ENCODE measurements at regions not wholly inside any gene's neighbourhood (a gene's known extent, or its start where the extent isn't known, plus 50 kb on each side); places are given as distances from the start of the nearest gene placed in this dataset.

DNA sequence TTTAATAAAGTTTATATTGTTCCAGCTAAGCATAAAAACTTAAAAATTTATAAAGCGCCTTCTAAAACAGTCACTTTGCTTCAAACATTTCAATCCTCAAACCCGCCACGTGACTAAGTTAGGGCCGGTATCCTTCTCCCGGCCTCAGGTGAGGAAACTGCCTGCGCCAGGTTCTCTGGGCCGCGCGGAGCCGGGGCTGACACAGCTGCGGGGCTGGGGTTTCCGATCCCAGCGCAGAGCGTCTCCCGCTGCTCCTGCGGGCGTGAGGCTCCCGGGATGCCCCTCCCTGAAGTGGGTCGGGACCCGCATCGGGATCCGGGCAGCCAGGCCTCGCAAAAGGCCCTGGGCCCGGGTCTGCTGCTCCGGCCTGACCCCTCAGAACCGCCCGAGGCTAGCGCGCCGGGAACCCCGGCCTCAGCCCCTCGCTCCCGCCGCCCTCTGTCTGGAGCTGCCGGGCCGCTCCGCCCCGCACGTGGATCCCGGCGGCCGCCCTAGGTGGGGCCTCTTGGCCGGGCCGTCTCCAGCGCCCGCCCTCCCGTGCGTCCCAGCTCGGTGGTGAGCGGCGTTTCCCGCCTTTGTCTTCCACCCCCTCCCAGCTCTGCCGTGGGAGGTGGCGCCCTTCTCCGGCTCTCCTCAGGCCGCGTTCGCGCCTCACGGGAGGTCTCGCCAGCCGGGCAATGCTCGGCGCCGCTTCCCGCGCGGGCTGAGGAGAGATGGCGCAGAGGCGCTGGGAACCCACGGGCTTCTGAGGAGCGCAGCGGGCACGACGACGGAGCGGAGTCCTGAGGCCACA lies 267.9 kb downstream of the DLL1 start:
- no peak for DNase-seq (ENCODE audit: low read depth in 1 of 2, low spot score in 1 of 2)

DNA sequence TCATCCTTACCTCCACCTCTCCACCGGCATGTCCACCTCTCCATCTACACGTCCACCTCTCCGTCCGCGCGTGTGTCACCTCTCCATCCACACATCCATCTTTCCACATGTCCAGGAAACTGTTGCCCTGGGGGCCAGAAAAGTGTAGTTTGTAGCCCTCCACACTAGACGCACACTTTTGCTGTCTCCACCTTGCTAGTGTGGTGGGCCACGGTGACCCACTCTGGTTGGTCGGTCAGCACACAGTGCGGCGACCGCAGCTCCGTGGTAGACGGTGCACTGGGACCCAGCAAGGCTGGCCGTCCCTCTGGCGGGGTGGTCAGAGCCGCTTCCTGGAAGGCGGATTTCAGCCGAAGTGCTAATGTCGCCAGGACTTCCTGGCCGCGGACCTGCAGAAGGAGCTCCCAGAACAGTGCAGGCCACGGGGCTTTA lies 268.6 kb downstream of the DLL1 start:
- no peak for DNase-seq (ENCODE audit: low read depth in 1 of 2, low spot score in 1 of 2)

DNA sequence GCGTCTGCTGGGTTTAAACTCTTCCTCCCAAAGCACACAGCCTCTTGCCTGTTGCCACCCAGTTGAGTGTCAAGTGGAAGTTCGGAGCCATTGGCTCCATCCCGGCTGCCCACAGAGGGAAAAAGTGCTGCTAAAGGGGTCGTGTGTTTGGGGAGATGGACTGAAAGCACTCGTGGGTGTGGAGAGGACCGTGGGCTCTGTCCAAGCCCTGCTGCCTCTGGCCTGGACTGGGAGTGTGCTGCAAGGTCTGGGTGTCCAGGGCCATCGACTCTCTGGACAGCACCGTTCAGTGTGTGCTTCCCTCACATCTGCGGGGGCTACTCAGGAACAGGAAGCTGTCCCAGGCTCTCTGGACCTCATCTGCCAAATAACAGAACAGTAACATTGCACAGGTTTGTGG lies 269.3 kb downstream of the DLL1 start:
- DNase-seq (ENCODE audit: low read depth in 1 of 2, low spot score in 1 of 2), result no peak

DNA sequence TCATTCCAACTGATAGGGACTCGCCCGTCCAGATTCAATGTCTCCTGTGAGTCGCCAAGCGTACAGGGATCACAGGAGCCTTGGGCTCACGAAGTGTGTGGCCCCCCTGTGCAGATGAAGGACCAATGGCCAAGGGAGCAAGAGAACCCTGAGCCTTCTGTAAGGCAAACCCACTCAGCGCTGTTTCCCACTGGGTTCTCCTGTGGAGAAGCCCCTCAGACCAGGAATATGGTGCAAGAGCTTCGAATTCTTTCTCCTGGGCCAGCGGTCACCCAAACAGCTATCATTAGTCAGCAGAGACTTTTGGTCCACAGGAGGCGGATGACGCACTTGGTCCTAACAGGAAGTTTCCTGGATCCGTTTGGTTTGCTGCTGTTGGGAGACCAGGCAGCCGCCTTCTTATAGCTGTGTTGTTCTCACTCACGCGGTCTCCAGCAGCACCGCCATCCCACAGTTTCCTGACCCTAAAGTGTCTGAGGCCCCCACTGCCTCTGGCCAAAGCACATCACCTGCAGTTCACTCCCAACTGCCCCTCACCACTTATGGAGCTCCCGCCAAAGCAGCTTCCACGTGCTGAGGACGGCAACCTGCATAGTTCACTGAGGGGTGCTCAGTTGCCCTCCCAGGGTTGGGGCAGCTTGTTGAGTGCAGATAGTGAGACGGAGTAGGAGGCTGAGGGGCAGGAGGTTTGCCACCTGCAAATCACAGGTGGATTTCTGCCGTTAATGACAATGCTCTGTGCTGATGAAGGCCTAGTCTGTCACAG lies 268.6 kb downstream of the ERMARD start:
- DNase-seq (ENCODE audit: low read depth in 1 of 2, low spot score in 1 of 2), result no peak

DNA sequence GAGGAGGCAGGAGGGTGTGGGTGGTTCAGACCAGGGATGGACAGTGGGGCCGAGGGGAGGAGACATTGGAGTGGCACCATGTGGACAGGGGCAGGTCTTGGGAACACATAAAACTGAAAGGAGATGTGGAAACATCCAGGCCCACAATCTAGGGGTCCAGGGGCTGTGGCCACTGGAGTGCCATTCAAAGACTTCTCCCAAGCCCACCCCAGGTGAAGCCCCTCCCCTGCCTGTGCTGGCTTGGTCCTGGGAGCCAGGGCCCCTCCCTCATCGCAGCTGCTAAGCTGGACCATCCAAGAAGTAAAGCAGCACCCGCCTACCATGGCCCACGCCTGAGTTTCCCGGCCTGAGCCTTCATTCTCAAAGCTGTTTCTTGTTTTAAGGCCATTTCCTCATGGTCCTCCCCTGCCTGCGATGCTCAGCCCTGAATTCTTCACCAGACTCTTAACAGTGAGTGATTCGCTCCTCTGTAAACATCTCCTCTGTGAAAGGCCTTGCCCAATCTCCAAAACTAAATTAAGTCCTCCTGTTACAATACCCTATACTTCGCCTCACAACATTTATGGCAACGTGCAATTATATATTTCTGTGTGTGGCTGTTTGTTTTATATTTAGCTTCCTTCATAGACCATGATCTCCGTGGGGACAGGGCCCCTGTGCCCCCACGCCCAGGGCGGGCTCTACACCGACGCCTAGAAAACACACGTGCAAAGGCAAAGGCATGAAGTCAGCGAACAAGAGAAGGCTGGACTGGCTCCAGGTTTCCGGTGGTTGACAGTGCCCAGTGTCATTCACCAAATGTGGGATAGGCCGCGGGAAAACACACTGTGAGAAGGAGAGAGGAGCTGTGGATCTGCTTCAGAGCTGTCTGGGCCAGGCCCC lies 267.8 kb downstream of the ERMARD start:
- no peak for DNase-seq (ENCODE audit: low read depth in 1 of 2, low spot score in 1 of 2)

DNA sequence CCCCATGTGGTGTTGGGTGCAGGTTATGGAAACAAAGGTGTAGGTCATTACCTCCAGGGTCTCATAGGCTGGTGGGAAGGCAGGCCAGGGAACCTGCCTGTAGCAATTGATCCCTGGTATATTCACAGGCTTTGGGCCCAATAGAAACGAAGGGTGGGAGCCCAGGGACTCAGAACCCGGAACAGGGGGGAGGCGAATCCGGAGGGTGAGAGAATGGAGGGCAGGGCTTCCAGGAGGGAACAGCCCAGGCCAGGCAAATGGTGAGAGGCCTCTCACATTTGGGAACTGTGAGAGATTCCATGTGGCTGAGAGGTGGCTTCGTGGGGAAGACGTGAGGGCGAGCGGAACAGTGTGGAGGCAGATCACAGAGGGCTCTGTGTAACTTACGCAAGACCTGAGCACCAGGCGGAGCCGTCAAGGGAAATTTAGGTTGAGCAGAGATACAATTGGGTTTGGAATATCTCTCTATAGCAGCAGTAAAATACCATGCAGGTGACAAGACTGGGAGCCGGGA lies 267.1 kb downstream of the ERMARD start:
- DNase-seq (ENCODE audit: low read depth in 1 of 2, low spot score in 1 of 2), result no peak

DNA sequence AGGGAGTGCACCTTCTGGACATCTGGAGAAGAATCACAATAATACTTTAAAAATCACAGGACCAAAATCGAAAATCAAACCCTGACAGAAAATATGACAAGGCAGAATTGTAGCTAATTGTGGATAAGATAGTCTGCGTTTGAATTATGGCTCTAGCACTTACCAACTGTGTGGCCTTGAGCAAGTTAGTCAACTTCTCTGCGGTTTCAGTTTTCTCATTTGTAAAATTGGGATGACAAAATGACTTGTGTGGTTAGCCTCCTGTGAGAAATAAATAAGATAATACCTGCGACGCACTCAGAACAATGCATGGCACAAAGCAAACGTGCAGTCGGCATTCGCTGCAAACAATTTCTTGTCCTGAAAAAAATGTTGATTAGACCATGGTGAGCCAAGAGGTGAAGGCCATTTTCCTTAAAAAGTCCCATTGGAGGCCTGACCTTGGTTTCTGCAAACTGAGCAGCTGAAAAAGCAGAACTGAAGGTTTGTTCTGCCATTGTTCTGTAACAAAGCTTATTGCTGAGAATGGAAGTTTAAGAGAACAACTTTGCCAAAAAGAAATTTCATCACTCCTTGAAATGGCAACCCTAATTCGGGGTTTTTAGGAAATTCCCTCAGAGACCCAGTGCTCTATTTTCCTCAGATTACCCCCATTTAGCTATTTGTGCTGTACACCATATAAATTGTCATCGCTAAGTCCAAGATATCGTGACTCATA lies 266.3 kb downstream of the ERMARD start:
- DNase-seq (ENCODE audit: low read depth in 1 of 2, low spot score in 1 of 2), result no peak

DNA sequence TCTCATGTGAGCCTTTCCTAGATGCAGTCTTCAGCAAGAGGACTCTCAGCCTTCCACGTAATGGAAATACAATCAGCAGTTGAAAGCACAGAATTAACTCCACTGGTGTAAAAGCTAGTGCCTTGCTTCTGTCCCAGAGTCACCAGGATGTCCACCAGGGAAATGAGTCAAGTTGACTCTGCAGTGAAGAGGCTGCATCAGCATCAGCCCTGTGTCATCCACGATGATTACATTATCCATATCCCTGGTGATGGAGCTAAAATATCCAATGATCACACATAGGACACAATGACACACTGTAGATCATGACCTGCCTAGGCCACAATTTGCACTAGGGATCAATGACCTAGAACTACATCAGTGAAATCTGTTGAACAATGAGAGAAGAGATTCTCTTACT lies 262.4 kb downstream of the ERMARD start:
- no peak for DNase-seq (ENCODE audit: low read depth in 1 of 2, low spot score in 1 of 2)

DNA sequence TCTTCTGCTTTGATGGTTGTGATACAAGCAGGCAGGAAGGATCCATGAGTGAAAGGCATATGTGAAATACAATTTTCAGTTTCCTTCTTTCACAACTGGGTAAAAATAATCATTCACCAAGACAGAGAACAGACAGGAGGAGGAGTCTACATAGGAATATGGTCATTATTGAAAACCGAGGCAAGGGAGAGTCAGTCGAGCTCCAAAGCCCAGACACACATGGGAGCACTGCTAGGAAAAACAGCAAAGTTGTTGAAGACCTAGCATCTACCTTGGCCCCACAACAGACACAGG lies 260.6 kb downstream of the ERMARD start:
- no peak for DNase-seq (ENCODE audit: low read depth in 1 of 2, low spot score in 1 of 2)

DNA sequence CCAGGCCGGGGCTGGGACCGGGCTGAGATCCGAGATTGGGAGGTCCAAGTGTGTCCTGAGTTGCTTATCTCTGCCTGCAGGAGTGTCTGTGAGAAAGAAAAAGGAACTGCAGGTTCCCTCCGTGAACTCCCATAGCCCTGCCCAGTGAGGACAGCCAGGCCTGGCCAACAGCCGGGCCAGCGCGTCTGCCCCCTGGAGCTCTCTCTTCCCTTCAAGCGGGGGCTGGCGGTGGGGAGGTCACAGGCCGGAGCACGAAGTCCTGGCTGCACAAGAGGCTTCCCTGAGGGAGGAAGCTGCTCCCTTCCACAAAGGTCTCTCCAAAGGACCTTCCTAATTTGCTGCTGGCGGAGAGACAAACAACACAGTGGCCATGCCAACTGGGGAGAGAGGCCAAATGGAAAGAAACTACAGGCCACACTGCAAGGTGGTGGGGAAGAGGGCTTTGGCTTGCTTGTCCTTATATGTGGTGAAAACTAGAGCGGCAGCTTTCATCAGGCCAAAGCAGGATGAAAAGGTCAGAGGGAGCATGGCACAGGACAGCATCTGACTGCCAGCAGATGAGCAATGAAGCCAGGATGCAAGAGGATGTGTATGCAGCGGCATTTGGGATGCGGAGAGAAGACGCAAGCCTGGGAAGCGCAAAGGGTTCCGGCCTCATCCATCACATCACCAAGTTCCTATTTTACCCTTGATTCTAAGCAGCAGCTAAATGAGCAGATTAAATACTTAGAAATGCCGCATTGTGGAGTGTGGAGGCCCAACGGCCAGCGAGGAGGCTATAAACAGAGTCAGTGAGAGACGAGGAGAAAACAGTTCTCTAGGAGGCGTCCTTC lies 260.0 kb downstream of the ERMARD start:
- DNase-seq (ENCODE audit: low read depth in 1 of 2, low spot score in 1 of 2), result no peak

DNA sequence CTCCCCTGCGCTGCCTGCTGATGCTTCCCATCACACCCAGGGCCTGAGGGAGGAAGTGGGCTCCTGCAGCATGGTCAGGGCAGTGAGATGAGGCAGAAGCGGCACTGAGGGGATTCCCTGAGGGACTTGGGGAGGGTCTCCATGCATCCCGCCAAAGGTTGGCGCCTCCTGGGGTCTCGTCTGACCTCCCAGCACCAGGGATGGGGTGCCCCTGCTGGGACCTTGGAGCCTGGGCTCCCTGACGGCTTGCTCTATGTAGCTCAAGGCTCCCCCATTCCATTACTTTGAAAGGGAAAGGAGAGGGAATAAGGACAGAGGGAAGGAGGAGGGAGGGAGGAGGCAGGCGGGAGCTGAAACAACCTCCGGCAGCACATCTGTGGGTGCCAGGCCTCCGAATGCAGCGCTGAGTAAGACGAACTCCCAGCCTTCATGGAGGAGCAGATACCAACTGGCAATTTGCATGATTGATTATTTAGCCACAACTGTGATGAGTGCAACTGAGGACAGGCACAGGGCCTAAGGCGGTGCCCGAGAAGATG lies 259.3 kb downstream of the ERMARD start:
- DNase-seq (ENCODE audit: low read depth in 1 of 2, low spot score in 1 of 2), result no peak

DNA sequence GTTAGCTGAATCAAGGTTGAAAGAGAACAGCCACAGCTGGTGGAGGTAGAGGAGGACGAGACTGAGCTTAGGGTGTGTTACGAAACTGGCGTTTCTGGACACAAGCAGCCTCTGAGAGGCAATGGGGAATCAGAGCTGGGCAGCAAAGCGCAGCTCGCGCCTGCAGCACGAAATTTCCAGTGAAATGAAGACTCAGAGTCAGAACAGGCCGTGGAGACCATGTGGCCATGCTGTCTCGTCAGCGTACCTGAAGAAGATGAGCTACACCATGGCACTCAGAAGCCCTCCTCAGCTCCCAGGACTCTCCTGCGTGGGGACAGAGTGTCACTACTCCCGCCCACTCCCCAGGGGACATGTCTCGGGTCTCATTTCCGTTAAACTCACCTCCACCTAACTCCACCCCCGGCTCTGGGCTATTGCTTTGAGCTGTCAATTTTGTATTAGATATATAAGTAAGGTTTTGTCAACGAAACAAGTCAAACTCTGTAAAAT lies 256.9 kb downstream of the ERMARD start:
- no peak for DNase-seq (ENCODE audit: low read depth in 1 of 2, low spot score in 1 of 2)

DNA sequence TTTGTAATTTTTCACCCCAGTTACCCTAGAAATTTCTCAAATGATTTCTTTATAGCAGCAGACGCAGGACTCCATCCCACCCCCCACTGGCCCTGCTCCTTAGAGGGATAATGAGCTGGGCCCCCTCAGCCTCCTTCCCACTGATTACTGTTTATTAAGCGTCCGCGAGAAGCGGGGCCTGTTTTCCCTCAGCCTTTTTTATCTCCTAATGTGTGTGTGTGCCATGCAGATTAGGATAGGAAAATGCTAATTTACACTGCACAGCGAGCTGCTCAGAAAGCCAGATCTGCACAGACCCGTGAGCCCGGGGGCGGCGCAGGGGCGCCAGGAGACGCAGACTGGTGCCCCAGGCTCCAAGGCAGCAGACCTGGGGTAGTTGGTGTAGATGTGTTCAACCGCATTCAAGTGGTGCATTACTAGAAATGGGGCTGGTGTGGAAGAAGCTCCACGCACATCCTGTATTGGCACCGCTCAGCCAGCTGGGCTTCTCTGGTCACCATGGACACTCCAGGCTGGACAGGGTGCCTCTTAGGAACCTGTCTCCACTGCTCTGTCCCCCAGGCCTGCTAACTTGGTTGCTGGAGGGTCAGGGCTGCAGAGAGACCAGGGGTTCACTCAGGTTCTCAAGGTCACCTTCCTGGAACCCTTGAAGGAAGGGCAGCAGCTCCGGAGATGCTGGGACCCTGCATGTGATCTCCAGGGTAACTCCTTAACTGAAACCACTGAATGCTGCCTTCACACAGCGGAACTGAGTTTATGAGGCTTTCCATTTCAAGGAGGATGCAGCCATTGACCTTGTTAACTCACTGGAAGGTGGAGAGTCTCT lies 256.3 kb downstream of the ERMARD start:
- DNase-seq (ENCODE audit: low read depth in 1 of 2, low spot score in 1 of 2), result no peak

DNA sequence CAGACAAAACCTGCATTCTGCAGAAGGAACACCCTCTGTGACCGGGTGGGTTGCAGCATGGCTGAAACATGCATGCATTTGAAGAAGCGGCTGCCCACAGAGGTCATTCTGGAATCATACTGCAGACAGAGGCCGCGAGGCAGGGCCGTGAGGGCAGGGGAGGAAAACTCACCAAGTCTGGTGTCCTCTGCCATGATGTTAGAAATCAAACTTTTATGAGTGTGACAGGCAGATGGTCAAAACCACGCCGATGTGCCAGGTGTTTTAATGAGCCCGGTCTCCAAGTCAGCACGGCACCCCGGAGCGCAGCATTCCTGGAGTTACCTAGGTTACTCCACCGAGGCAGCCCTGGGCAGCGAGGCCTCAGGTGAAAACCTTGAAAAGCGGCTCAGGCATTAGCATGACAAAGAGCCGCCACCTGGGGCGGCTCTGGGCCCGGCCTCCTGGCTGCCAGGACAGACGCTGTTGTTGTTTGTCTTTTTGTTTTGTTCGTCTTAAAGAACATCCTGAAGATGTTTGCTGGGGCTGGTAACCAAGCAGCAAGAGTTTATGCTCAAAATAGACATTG lies 255.6 kb downstream of the ERMARD start:
- DNase-seq (ENCODE audit: low read depth in 1 of 2, low spot score in 1 of 2), result no peak

DNA sequence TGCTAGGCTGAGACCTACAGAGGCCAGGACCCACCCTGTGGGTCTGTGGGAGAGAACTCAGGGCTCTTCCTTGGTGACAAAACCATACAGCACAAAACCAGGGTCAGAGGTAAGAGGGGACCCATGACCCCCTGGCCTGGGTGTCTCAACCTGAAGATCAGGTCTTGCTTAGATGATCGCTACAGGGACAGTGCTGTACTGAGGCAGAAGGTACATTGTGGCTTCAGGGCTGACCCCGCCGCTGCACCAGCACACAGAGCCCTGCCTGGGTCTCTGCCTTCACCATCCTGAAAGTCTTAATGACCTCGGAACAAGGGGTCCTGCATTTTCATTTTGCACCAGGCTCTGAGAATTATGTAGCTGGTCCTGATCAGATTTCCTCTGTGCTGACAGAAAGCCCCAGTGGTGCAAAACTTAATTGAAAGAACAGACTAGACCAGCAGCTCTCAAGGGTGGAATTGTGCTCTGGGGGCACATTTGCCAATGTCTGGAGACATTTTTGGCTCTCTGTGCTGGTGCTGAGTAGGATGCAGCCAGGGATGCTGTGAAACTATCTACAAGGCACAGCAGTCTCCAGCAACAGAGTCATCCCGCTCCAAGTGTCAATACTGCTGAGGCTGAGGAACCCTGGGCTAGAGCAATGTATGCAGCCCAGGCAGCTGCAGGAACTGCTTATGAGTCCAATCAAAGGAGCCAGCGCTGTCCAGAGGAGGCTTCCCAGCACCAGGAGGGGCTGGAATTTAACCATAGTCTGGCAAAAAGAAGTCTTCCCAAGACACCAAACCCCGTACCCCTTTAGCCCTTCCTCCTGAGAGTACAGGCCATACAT lies 254.9 kb downstream of the ERMARD start:
- DNase-seq (ENCODE audit: low read depth in 1 of 2, low spot score in 1 of 2), result no peak

DNA sequence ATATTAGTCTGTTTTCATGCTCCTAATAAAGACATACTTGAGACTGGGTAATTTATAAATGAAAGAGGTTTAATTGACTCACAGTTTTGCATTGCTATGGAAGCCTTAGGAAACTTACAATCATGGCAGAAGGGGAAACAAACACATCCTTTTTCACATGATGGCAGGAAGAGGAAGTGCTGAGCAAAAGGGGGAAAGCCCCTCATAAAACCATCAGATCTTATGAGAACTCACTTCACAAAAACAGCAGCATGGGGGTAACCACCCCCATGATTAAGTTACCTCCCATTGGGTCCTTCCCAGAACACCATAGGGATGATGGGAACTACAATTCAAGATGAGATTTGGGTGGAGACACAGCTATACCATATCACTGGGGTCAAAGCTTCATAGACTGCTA lies 254.2 kb downstream of the ERMARD start:
- DNase-seq (ENCODE audit: low read depth in 1 of 2, low spot score in 1 of 2), result no peak

DNA sequence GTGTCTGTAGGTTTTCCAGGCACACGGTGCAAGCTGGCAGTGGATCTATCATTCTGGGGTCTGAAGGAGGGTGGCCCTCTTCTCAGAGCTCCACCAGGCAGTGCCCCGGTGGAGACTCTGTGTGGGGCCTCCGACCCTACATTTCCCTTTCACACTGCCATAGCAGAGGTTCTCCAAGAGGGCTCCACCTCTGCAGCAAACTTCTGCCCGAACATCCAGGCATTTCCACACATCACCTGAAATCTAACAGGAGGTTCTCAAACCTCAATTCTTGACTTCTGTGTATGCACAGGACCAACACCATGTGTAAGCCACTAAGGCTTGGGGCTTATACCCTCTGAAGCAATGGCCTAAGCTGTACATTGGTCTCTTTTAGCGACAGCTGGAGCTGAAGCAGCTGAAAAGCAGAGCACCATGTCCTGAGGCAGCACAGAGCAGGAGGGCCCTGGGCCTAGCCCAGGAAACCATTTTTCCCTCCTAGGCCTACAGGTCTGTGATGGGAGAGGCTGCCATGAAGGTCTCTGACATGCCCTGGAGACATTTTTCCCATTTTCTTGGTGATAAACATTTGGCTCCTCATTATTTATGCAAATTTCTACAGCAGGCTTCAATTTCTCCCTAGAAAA lies 253.3 kb downstream of the ERMARD start:
- DNase-seq (ENCODE audit: low read depth in 1 of 2, low spot score in 1 of 2), result no peak

Data from activated T-helper 1 cell treated with anti-CD3 and anti-CD28 coated beads, Interleukin-2, amount 50 U/mL, for 16 hours (primary cell).